ENCODE measurements at regions not wholly inside any gene's neighbourhood (a gene's known extent, or its start where the extent isn't known, plus 50 kb on each side); places are given as distances from the start of the nearest gene placed in this dataset.

DNA sequence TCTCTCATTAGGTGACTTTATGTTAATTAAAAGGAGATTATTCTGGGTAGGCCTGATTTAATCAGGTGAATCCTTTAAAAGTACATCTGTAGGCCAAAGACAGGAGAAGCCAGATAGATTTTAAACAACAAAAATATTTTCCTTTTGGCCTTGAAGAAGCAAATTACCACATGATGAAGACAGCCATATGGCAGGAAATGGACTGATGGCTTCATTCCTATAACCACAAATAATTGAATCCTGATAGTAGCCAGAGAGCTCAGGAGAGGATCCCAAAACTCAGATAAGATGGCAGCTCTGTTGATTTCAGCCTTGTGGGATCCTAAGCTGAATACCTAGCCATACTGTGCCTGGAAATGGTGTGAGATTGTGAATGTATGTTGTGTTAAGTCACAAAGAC is 66.1 kb upstream of the PRKX start:
- TF ChIP-seq SIN3A (IDR thresholded peaks at IDR 0.05; ENCODE audit: borderline replicate concordance, insufficient read depth, low read length) = no peak
- TF ChIP-seq POLR2AphosphoS5 (IDR thresholded peaks at IDR 0.05; ENCODE audit: low read depth, low read length) = no peak
- no peak for TF ChIP-seq TAF1 (IDR thresholded peaks at IDR 0.05; ENCODE audit: borderline replicate concordance, insufficient read depth, low read length)

Measured in PFSK-1 (cell line).